ENCODE measurements at regions not wholly inside any gene's neighbourhood (a gene's known extent, or its start where the extent isn't known, plus 50 kb on each side); places are given as distances from the start of the nearest gene placed in this dataset.

GRCh38 chr4:173845580-173845979 lies 315.6 kb upstream of the HAND2 start:
- no peaks in the 10 kb centered on the region for H3K79me2 ChIP-seq (ENCODE audit: control insufficient read depth, insufficient read depth, low read length)
- no peak overlapping the region for H3K9ac ChIP-seq (ENCODE audit: insufficient read depth in 1 of 2, low read depth in 2 of 2, low read length in 2 of 2)
- H4K20me1 ChIP-seq (replicated peaks; ENCODE audit: control insufficient read depth, insufficient read depth, low read length), result no peaks in the 10 kb centered on the region
- intact Hi-C loops (cut with micrococcal nuclease) (no loop called here), in situ Hi-C loops (cut with MboI) (no loop called here)
- H3K36me3 ChIP-seq (ENCODE audit: control insufficient read depth, insufficient read depth, low read length), result no peaks in the 10 kb centered on the region
- POLR2A ChIA-PET, result no interaction called here
- no peak overlapping the region for H3K4me2 ChIP-seq (ENCODE audit: insufficient read depth, low read length)
- WGBS (ENCODE audit: insufficient coverage, low coverage, missing lambda C conversion rate), result 0% methylated on average over 1 of the region's 1 CpG
- H3K9me3 ChIP-seq (replicated peaks; ENCODE audit: control insufficient read depth, insufficient read depth, low read depth, low read length), result no peaks in the 10 kb centered on the region
- no peak for DNase-seq (ENCODE audit: extremely low read depth in 1 of 4, low spot score in 3 of 4)
- H3K4me1 ChIP-seq (replicated peaks in 1 of 2; ENCODE audit: control insufficient read depth in 2 of 2, insufficient read depth in 2 of 2, low read length in 2 of 2), result no peaks in the 10 kb centered on the region
- no peak overlapping the region for H2AFZ ChIP-seq (ENCODE audit: low read depth, low read length)
- H3K27ac ChIP-seq (ENCODE audit: extremely low read depth, low read depth, low read length), result no peak overlapping the region
- TF ChIP-seq POLR2AphosphoS2 (IDR thresholded peaks at IDR 0.05; ENCODE audit: low read length) (no peak), CREM (IDR thresholded peaks at IDR 0.05; ENCODE audit: low read depth) (no peak), ZNF561 (CRISPR knock-in tag; conservative IDR thresholded peaks at IDR 0.05) (no peak), MXI1 (IDR thresholded peaks at IDR 0.05; ENCODE audit: low read depth, low read length) (no peak), BACH1 (tag; IDR thresholded peaks at IDR 0.05) (no peak), U2AF2 (optimal IDR thresholded peaks at IDR 0.05; ENCODE audit: low read depth, low read length) (no peak), IRF2 (CRISPR knock-in tag; IDR thresholded peaks at IDR 0.05) (no peak), BRF2 (IDR thresholded peaks at IDR 0.05; ENCODE audit: borderline replicate concordance, insufficient read depth, insufficient read length) (no peak)
- TF ChIP-seq, protein P1, sequence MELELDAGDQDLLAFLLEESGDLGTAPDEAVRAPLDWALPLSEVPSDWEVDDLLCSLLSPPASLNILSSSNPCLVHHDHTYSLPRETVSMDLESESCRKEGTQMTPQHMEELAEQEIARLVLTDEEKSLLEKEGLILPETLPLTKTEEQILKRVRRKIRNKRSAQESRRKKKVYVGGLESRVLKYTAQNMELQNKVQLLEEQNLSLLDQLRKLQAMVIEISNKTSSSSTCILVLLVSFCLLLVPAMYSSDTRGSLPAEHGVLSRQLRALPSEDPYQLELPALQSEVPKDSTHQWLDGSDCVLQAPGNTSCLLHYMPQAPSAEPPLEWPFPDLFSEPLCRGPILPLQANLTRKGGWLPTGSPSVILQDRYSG (tag; conservative IDR thresholded peaks at IDR 0.05; ENCODE audit: low read depth), result no peak
- TF ChIP-seq, protein P2, sequence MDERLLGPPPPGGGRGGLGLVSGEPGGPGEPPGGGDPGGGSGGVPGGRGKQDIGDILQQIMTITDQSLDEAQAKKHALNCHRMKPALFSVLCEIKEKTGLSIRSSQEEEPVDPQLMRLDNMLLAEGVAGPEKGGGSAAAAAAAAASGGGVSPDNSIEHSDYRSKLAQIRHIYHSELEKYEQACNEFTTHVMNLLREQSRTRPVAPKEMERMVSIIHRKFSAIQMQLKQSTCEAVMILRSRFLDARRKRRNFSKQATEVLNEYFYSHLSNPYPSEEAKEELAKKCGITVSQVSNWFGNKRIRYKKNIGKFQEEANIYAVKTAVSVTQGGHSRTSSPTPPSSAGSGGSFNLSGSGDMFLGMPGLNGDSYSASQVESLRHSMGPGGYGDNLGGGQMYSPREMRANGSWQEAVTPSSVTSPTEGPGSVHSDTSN (CRISPR knock-in tag; IDR thresholded peaks at IDR 0.05; ENCODE audit: low read depth), result no peak
- TF ChIP-seq, protein P2 (tag; conservative IDR thresholded peaks at IDR 0.05; ENCODE audit: low read depth), result no peak
- ATAC-seq, result no peak
- CTCF ChIA-PET (ENCODE audit: low intra/inter-chr PET ratio), result no interaction called here
- FAIRE-seq, result no peak
- H3K4me3 ChIP-seq, result no peak overlapping the region
- no peaks in the 10 kb centered on the region for H3K9me1 ChIP-seq (ENCODE audit: control insufficient read depth, insufficient read depth, low read length)
- no peaks in the 10 kb centered on the region for H3K27me3 ChIP-seq (ENCODE audit: control insufficient read depth in 2 of 2, insufficient read depth in 2 of 2, low read length in 2 of 2)
- no TSS peak for BruUV-seq (replicated peaks)

Data from K562 (cell line).